T-cell (primary cell): ENCODE measurements at regions not wholly inside any gene's neighbourhood (a gene's known extent, or its start where the extent isn't known, plus 50 kb on each side); places are given as distances from the start of the nearest gene placed in this dataset.

Source experiments
- ATAC-seq, 4 experiments: fragments of 200-7000 bp in 3 of 4; fragments of 150-1000 bp in 1 of 4; cut with Tn5 transposase; replicated peaks in 1 of 4; 1 replicate in 3 of 4; 2 replicates in 1 of 4; pipeline ENCODE4 v1.10.0; 2021; ENCODE audit warnings: moderate library complexity in 3 of 4, mild to moderate bottlenecking in 2 of 4, moderate number of reproducible peaks in 1 of 4
- CTCF ChIA-PET, 2 donors: fragments of 300-600 bp; sonication (Branson Sonifier 250); formaldehyde crosslinking; loops; one replicate each; lab custom pipeline; 2022; ENCODE audit warnings: antibody characterized with exemption in 2 of 2; lab: Charles Lee
- POLR2A ChIA-PET, 2 donors: fragments of 300-600 bp; sonication (Branson Sonifier 250); formaldehyde crosslinking; loops; one replicate each; lab custom pipeline; 2022; ENCODE audit warnings: antibody characterized with exemption in 2 of 2; lab: Charles Lee
- DNase-seq, 35 experiments: peaks; one replicate each; pipeline versions ENCODE4 v3.0.0 to v3.0.0-alpha.2; 2013 to 2023
- H3K27ac ChIP-seq: one replicate; pipeline ENCODE4 v1.5.1; 2013; ENCODE audit warnings: low read length
- H3K27me3 ChIP-seq, 2 experiments: replicated peaks in 1 of 2; 1 replicate in 1 of 2; 2 replicates in 1 of 2; pipeline versions ENCODE4 v1.6.1 to v1.7.0; 2013; ENCODE audit warnings: low read length in 1 of 2, mixed read lengths in 1 of 2; ENCODE audit not compliant: control insufficient read depth in 2 of 2, insufficient read depth in 2 of 2; ENCODE audit errors: extremely low read depth in 1 of 2
- H3K36me3 ChIP-seq, 2 donors: 1 replicate in 1 of 2; 2 replicates in 1 of 2; pipeline versions ENCODE4 v1.6.1 to v1.7.0; 2013; ENCODE audit warnings: low read length in 1 of 2; ENCODE audit not compliant: control insufficient read depth in 2 of 2, insufficient read depth in 1 of 2; ENCODE audit errors: extremely low read depth in 1 of 2
- H3K4me1 ChIP-seq, 2 experiments: 1 replicate in 1 of 2; 2 replicates in 1 of 2; pipeline versions ENCODE4 v1.6.1 to v1.7.0; 2013; ENCODE audit warnings: low read length in 2 of 2, mixed read lengths in 1 of 2; ENCODE audit not compliant: insufficient read depth in 2 of 2, control insufficient read depth in 1 of 2; ENCODE audit errors: extremely low read depth in 1 of 2
- H3K4me3 ChIP-seq, 2 donors: 1 replicate in 1 of 2; 2 replicates in 1 of 2; pipeline versions ENCODE4 v1.5.1 to v1.7.0; 2013; ENCODE audit warnings: mild to moderate bottlenecking in 2 of 2, low read length in 1 of 2, moderate library complexity in 1 of 2; ENCODE audit not compliant: control insufficient read depth in 1 of 2; ENCODE audit errors: extremely low read depth in 1 of 2
- H3K9me3 ChIP-seq: 2 replicates; pipeline ENCODE4 v1.7.0; 2013
- H3K27ac Mint-ChIP-seq, 2 donors: one replicate each; pipeline ENCODE4 v1.8.0; 2020 to 2021; ENCODE audit warnings: mild to moderate bottlenecking in 2 of 2, mixed read lengths in 2 of 2
- H3K27me3 Mint-ChIP-seq, 2 donors: one replicate each; pipeline ENCODE4 v1.8.0; 2021 to 2022; ENCODE audit warnings: mixed read lengths in 2 of 2
- H3K36me3 Mint-ChIP-seq: one replicate; pipeline ENCODE4 v1.8.0; 2021; ENCODE audit warnings: mixed read lengths
- H3K4me1 Mint-ChIP-seq, 3 donors: one replicate each; pipeline ENCODE4 v1.8.0; 2020 to 2022; ENCODE audit warnings: mixed read lengths in 3 of 3, mild to moderate bottlenecking in 1 of 3
- H3K4me3 Mint-ChIP-seq, 3 donors: one replicate each; pipeline ENCODE4 v1.8.0; 2020 to 2022; ENCODE audit warnings: mild to moderate bottlenecking in 3 of 3, mixed read lengths in 3 of 3, moderate library complexity in 3 of 3
- H3K9me3 Mint-ChIP-seq, 3 donors: one replicate each; pipeline ENCODE4 v1.8.0; 2020 to 2022; ENCODE audit warnings: mixed read lengths in 3 of 3
- WGBS: methylation state at CpG from one replicate; pipeline ENCODE4 v1.1.5; 2013; ENCODE audit warnings: missing lambda C conversion rate; ENCODE audit not compliant: insufficient coverage; 5-methylcytosine and 5-hydroxymethylcytosine counted together

- ATAC-seq (no peak), DNase-seq (no peak)
- Histone ChIP-seq H3K27ac (no peak overlapping the region), H3K4me1 (no peaks in the 10 kb centered on the region), H3K4me3 (no peak overlapping the region), H3K27me3 (no peaks in the 10 kb centered on the region), H3K36me3 (no peaks in the 10 kb centered on the region), H3K9me3 (no peaks in the 10 kb centered on the region)
- POLR2A ChIA-PET: no interaction called here
- peaks cover 0 to 4% (median 3%) of the 10 kb centered on the region in 3 donors for H3K9me3 Mint-ChIP-seq
- H3K4me1 Mint-ChIP-seq: no peaks in the 10 kb centered on the region
- H3K27ac Mint-ChIP-seq: no peak overlapping the region
- H3K4me3 Mint-ChIP-seq: no peak overlapping the region
- CTCF ChIA-PET: no interaction called here
- H3K36me3 Mint-ChIP-seq: no peaks in the 10 kb centered on the region
- WGBS: no CpG with 5 or more reads among the region's 4 CpGs
- H3K27me3 Mint-ChIP-seq: peaks cover 2 to 11% of the 10 kb centered on the region in 2 donors
Observed at GRCh38 chr2:226515344-226516055, 284.1 kb downstream of the IRS1 start.

GRCh38 chr2:226514895-226515294, 284.7 kb downstream of the IRS1 start:
- H3K36me3 Mint-ChIP-seq: no peaks in the 10 kb centered on the region

GRCh38 chr2:226511311-226511710, 288.3 kb downstream of the IRS1 start:
- ChIA-PET POLR2A (no interaction called here), CTCF (no interaction called here)
- WGBS: no CpG with 5 or more reads among the region's 4 CpGs
- Histone ChIP-seq H3K27me3 (no peaks in the 10 kb centered on the region), H3K36me3 (no peaks in the 10 kb centered on the region), H3K4me3 (no peak overlapping the region), H3K27ac (no peak overlapping the region), H3K4me1 (no peaks in the 10 kb centered on the region), H3K9me3 (no peaks in the 10 kb centered on the region)
- H3K9me3 Mint-ChIP-seq: no peaks in the 10 kb centered on the region
- peaks cover 2 to 11% of the 10 kb centered on the region in 2 donors for H3K27me3 Mint-ChIP-seq
- H3K4me3 Mint-ChIP-seq: no peak overlapping the region
- H3K27ac Mint-ChIP-seq: no peak overlapping the region
- no peaks in the 10 kb centered on the region for H3K36me3 Mint-ChIP-seq
- ATAC-seq (no peak), DNase-seq (no peak)
- no peaks in the 10 kb centered on the region for H3K4me1 Mint-ChIP-seq

More at GRCh38 chr2:226514895-226515294, 284.7 kb downstream of the IRS1 start:
- Mint-ChIP-seq H3K4me1 (no peaks in the 10 kb centered on the region), H3K9me3 (peaks cover 0 to 4% (median 3%) of the 10 kb centered on the region in 3 donors), H3K27ac (no peak overlapping the region), H3K4me3 (no peak overlapping the region), H3K27me3 (peaks cover 2 to 11% of the 10 kb centered on the region in 2 donors)
- Histone ChIP-seq H3K4me1 (no peaks in the 10 kb centered on the region), H3K36me3 (no peaks in the 10 kb centered on the region), H3K4me3 (no peak overlapping the region), H3K27me3 (no peaks in the 10 kb centered on the region), H3K27ac (no peak overlapping the region), H3K9me3 (no peaks in the 10 kb centered on the region)
- ChIA-PET CTCF (no interaction called here), POLR2A (no interaction called here)
- DNase-seq (no peak), ATAC-seq (no peak)
- whole genome bisulfite sequencing: no CpG with 5 or more reads among the region's 1 CpG

- CTCF ChIA-PET: no interaction called here
- no CpG with 5 or more reads among the region's 2 CpGs for WGBS
Observed at GRCh38 chr2:226508683-226509082, 290.9 kb downstream of the IRS1 start.

GRCh38 chr2:226508005-226508404, 291.6 kb downstream of the IRS1 start:
- Mint-ChIP-seq H3K27me3 (peaks cover 2 to 10% of the 10 kb centered on the region in 2 donors), H3K4me1 (no peaks in the 10 kb centered on the region), H3K4me3 (no peak overlapping the region), H3K27ac (no peak overlapping the region), H3K9me3 (no peaks in the 10 kb centered on the region), H3K36me3 (no peaks in the 10 kb centered on the region)
- Histone ChIP-seq H3K4me3 (no peak overlapping the region), H3K27me3 (no peaks in the 10 kb centered on the region), H3K27ac (no peak overlapping the region), H3K9me3 (no peaks in the 10 kb centered on the region), H3K36me3 (no peaks in the 10 kb centered on the region), H3K4me1 (no peaks in the 10 kb centered on the region)
- DNase-seq: no peak
- CTCF ChIA-PET: no interaction called here
- no peak for ATAC-seq
- POLR2A ChIA-PET: no interaction called here
- 100% methylated on average over 1 of the region's 3 CpGs for WGBS

More at GRCh38 chr2:226508683-226509082, 290.9 kb downstream of the IRS1 start:
- H3K36me3 ChIP-seq: no peaks in the 10 kb centered on the region
- no peaks in the 10 kb centered on the region for H3K36me3 Mint-ChIP-seq
- H3K27ac ChIP-seq: no peak overlapping the region
- DNase-seq: no peak
- H3K9me3 ChIP-seq: no peaks in the 10 kb centered on the region
- no peak for ATAC-seq
- H3K9me3 Mint-ChIP-seq: no peaks in the 10 kb centered on the region
- H3K27me3 Mint-ChIP-seq: peaks cover 2 to 11% of the 10 kb centered on the region in 2 donors
- POLR2A ChIA-PET: no interaction called here
- no peak overlapping the region for H3K4me3 Mint-ChIP-seq
- no peak overlapping the region for H3K27ac Mint-ChIP-seq
- no peaks in the 10 kb centered on the region for H3K4me1 Mint-ChIP-seq
- H3K27me3 ChIP-seq: no peaks in the 10 kb centered on the region
- H3K4me3 ChIP-seq: no peak overlapping the region
- H3K4me1 ChIP-seq: no peaks in the 10 kb centered on the region

GRCh38 chr2:226497146-226497909, 302.3 kb downstream of the IRS1 start:
- WGBS: no CpG with 5 or more reads among the region's 4 CpGs
- Mint-ChIP-seq H3K4me3 (no peak overlapping the region), H3K4me1 (no peaks in the 10 kb centered on the region), H3K9me3 (peaks cover 0 to 5% (median 0%) of the 10 kb centered on the region in 3 donors), H3K36me3 (peaks cover 3% of the 10 kb centered on the region), H3K27me3 (peaks cover 1 to 7% of the 10 kb centered on the region in 2 donors), H3K27ac (no peak overlapping the region)
- DNase-seq (no peak), ATAC-seq (no peak)
- Histone ChIP-seq H3K36me3 (no peaks in the 10 kb centered on the region), H3K4me3 (no peak overlapping the region), H3K4me1 (no peaks in the 10 kb centered on the region), H3K27me3 (no peaks in the 10 kb centered on the region), H3K9me3 (no peaks in the 10 kb centered on the region), H3K27ac (no peak overlapping the region)
- ChIA-PET CTCF (no interaction called here), POLR2A (no interaction called here)
